ENCODE measurements at regions not wholly inside any gene's neighbourhood (a gene's known extent, or its start where the extent isn't known, plus 50 kb on each side); places are given as distances from the start of the nearest gene placed in this dataset.
"Not testable (repeated sequence)": the region's sequence is repeated elsewhere in the genome, so short reads cannot be mapped to it uniquely, and the experiment has no call there.

DNA sequence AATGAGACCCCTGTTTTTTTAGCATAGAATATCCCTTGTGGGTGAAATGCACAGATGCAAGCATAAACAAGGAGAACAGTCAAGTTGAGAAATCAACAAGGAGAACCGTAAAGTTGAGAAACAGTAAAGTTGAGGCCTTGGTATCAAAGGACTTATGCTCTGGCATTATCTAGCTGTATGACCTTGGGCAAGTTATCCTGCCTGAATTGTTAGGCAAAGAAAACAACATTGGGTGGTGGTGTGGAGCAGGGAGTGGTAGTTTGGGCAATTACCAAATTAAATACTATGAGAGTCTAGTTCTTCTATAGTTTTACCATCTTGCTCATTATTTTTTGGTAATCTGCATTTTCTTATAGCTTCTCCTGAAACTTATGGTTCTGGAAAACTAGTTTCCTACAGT lies 573.4 kb upstream of the ARPP21 start:
- DNase-seq, result no peak

DNA sequence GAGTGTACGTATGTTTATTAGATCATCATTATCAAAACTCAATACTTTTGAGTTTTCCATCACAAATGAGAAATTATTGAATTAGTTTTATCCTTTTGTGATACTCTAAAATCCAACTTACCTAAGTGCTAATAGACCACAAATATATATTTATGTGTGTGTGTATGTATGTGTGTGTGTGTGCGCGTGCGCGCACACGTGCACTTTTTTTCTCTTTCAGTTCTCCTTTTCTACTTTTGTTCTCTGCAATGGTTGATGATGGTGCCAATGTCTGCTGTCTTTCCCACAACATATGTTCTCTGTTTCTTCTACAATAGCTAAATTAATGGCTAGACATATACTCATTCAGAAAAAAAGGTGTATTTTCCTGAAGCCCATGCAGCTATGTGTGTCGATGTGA lies 571.6 kb upstream of the ARPP21 start:
- no peak for DNase-seq

DNA sequence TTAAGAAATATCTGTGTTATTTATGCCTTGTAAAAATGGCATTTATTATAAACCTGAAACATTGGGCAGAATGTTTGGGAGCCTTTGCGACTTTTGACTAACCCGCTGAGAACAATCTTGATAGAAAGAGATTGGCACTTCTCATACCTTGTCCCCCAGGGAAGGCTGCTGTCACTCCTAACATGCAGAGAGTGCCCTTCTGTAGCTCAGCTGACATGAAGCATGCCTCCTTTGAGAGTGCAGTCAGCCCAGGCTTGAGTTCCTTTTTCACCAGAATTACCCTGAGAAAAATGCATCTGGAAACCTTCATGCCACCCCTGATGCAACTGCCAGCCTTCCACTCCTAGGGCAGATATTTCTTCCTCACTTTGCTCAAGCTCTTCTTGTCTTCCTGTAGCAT lies 569.2 kb upstream of the ARPP21 start:
- DNase-seq, result no peak

GRCh38 chr3:35071772-35072171 lies 567.6 kb upstream of the ARPP21 start:
- DNase-seq, result no peak

DNA sequence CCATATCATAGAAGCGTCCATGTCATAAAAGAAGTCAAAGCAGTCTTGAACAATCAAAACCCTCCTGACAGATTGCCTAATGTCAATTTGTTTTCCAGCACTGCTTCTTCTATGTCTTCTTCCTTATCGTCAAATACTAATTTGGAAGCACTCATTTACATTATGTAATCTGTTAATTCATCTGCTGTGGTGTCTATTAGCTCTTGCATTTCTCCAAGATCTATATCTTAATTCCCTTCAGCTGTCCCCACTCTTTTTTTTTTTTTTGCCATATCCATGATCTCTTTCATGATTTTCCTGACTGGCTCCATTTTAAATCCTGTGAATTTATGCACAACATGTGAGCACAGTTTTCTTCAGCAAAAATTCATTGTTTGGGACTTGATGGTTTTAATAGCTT lies 560.5 kb upstream of the ARPP21 start:
- no peak for DNase-seq

DNA sequence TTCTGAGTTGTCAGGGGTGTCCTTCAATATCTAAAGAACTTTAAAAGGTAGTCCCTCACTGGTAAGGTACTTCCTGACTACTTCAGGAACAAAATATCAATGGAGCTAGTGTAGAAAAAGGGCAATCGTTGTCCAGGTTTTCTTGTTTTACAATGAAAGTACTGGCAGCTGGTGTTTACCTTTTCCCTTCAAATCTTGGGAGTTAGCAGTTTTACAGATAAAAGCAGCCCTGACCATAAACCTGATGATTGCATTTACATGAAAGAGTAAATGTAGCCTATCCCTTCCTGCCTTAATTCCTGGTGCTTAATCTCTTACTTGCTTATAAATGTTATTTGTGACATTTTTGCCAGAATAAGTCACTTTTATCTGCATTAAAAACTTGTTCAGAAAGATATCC lies 559.9 kb upstream of the ARPP21 start:
- DNase-seq, result no peak

GRCh38 chr3:35081899-35082298 lies 557.4 kb upstream of the ARPP21 start:
- DNase-seq, result no peak

GRCh38 chr3:35088943-35089342 lies 550.4 kb upstream of the ARPP21 start:
- DNase-seq, result no peak

GRCh38 chr3:35114686-35115085 lies 524.6 kb upstream of the ARPP21 start:
- no peak for DNase-seq

DNA sequence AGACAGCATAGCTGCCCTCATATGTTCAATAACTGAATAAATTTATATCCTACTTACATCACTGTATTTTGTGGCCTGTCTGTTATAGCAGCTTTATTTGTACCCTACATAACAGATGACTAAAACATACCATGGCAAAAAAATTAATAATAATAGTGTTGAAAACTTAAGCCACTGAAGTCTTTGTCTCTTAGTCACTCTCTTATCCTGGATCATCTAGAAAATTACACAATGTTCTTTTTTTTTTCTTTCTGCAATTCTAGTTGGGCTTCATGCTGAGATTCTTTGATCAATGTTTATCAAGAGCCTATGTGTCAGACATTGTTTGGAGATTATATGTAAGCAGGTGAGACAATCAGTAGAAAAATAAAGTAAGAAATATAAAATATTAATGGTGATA lies 519.3 kb upstream of the ARPP21 start:
- no peak for DNase-seq

- no peak for DNase-seq
Observed at GRCh38 chr3:35137612-35138011, 501.7 kb upstream of the ARPP21 start.

DNA sequence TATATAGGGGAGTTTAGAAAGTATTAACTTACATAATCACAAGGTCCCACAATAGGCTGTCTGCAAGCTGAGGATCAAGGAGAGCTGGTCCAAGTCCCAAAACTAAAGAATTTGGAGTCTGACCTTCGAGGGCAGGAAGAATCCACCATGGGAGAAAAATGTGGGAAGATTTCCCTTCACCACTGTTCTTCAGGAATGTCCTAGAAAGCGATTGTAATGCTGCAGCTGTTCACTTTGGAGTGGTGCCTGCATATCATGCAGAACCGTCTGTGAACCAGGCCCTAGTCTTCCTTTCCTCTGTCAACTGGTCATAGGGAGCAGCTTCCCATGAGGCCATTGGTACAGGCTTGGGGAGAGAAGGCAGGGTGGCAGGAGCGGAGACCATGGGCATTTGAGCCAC lies 497.9 kb upstream of the ARPP21 start:
- DNase-seq, result no peak

- no peak for DNase-seq
Observed at GRCh38 chr3:35144011-35144410, 495.3 kb upstream of the ARPP21 start.

DNA sequence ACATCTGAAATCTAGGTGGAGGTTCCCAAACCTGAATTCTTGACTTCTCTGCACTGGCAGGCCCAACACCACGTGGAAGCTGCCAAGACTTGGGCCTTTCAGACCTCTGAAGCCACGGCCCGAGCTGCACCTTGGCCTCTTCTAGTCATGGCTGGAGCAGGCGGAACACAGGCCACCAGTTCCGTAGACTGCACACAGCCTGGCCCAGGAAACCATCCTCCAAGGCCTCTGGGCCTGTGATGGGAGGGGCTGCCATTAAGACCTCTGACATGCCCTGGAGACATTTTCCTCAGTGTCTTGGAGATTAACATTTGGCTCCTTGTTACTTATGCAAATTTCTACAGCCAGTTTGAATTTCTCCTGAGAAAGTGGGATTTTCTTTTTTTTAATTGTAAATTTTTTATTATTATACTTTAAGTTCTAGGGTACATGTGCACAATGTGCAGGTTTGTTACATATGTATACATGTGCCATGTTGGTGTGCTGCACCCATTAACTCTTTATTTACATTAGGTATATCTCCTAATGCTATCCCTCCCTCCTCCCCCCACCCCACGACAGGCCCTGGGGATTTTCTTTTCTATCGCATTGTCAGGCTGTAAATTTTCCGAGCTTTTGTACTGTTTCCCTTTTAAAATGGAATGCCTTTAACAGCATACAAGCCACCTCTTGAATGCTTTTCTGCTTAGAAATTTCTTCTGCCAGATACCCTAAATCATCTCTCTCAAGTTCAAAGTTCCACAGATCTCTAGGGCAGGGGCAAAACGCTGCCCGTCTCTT lies 492.9 kb upstream of the ARPP21 start:
- not testable (repeated sequence) for DNase-seq

GRCh38 chr3:35183927-35184675 lies 455.2 kb upstream of the ARPP21 start:
- DNase-seq, result no peak

DNA sequence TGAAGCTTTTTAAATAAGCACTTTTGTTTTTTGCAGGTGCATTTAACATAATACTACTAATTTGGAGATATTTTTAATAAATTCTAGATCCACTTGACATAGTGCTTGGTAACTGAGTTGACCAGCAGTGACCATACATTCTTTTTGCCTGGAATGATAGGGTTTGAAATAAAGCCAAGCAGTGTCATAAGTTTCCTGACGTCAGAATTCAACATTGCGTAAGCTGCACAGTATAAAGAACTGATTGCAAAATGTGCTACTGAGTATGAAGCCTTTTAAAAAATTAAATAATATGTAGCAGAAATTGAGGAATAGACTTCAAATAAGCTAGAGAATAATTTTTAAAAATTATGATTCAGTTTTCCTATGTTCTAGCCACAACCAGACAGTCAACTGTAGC lies 454.6 kb upstream of the ARPP21 start:
- DNase-seq, result no peak

DNA sequence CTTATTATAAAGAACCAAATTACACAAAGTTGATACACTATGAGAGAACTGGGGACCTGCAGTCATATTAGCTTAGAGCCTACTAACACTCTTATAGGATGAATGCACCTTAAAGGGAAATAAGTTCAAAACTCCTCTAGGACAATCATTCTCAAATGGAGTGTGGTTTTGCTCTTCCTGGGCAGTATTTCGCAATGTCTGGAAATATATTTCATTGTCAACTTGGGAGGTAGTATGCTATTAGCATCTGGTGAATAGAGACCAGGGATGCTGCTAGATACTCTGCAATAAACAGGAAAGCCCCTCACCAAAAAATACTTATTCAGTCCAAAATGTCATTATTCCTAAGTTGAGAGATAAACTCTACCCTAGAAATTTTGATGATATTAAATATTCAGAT lies 451.4 kb upstream of the ARPP21 start:
- DNase-seq, result no peak

- no peak for DNase-seq
Observed at GRCh38 chr3:35194666-35195065, 444.7 kb upstream of the ARPP21 start.

GRCh38 chr3:35198857-35199256 lies 440.5 kb upstream of the ARPP21 start:
- DNase-seq, result no peak

- no peak for DNase-seq
Observed at GRCh38 chr3:35200056-35200455, 439.3 kb upstream of the ARPP21 start.

DNA sequence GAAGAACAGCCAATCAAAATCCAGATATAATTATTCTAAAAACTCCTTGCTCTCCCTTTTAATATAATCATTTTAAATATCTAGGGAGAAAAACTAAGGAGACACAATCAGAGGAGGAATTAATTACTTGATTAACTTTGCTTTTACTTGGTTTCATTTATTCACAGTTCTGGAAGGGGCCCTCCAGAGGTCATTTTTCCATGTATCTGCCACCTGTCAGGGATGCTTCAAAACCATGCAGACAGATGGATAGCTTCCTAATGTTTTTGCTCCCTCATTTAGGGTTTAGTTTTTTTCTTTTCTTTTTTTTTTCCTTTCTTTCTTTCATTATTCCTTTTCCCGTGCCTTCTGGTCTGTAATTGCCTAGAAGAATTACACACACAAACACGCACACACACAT lies 438.1 kb upstream of the ARPP21 start:
- no peak for DNase-seq

GRCh38 chr3:35215525-35216500 lies 423.5 kb upstream of the ARPP21 start:
- no peak for DNase-seq

GRCh38 chr3:35216501-35217266 lies 422.6 kb upstream of the ARPP21 start:
- DNase-seq, result no peak
